ENCODE measurements at regions not wholly inside any gene's neighbourhood (a gene's known extent, or its start where the extent isn't known, plus 50 kb on each side); places are given as distances from the start of the nearest gene placed in this dataset.

- TF ChIP-seq CTCF (IDR thresholded peaks at IDR 0.05) (no peak), NR3C1 (IDR thresholded peaks at IDR 0.05) (no peak), EP300 (IDR thresholded peaks at IDR 0.05) (no peak), RAD21 (conservative IDR thresholded peaks at IDR 0.05 in 1 of 2, IDR thresholded peaks at IDR 0.05 in 1 of 2) (no peak), POLR2A (IDR thresholded peaks at IDR 0.05; ENCODE audit: low read length) (no peak), TP53 (CRISPR knock-in tag; IDR thresholded peaks at IDR 0.05) (no peak), CEBPB (IDR thresholded peaks at IDR 0.05) (no peak)
Observed at GRCh38 chr5:109937951-109938350, 248.2 kb downstream of the MAN2A1 start.
